Kidney (tissue), 13 donors: ENCODE measurements at regions not wholly inside any gene's neighbourhood (a gene's known extent, or its start where the extent isn't known, plus 50 kb on each side); places are given as distances from the start of the nearest gene placed in this dataset.
"Not testable (repeated sequence)": the region's sequence is repeated elsewhere in the genome, so short reads cannot be mapped to it uniquely, and the experiment has no call there.

ENCODE experiments used
- DNase-seq, 5 donors: peaks; one replicate each; pipeline ENCODE4 v3.0.0-alpha.2; 2013 to 2020
- FAIRE-seq: peaks from 2 replicates; lab custom pipeline; 2012; peaks lifted over from hg19 to GRCh38; lab: Jason Lieb, UNC
- H3K27ac ChIP-seq, 2 donors: one replicate each; pipeline ENCODE4 v1.7.0; 2013; ENCODE audit warnings: low read depth in 2 of 2, low read length in 2 of 2, inconsistent platforms in 1 of 2
- H3K27me3 ChIP-seq: one replicate; pipeline ENCODE4 v1.7.1; 2013; ENCODE audit warnings: low read length, inconsistent platforms; ENCODE audit not compliant: control insufficient read depth, insufficient read depth
- H3K36me3 ChIP-seq, 3 donors: one replicate each; pipeline versions ENCODE4 v1.7.0 to v1.7.1; 2013; ENCODE audit warnings: low read length in 3 of 3, control low read depth in 1 of 3, inconsistent platforms in 1 of 3; ENCODE audit not compliant: insufficient read depth in 3 of 3, control insufficient read depth in 2 of 3
- H3K4me1 ChIP-seq, 3 donors: one replicate each; pipeline versions ENCODE4 v1.7.0 to v1.7.1; 2013; ENCODE audit warnings: low read length in 3 of 3, inconsistent platforms in 1 of 3, low read depth in 1 of 3; ENCODE audit not compliant: control insufficient read depth in 2 of 3, insufficient read depth in 2 of 3
- H3K4me3 ChIP-seq, 3 donors: one replicate each; pipeline versions ENCODE4 v1.7.0 to v1.8.1; 2013; ENCODE audit warnings: low read length in 3 of 3, control low read depth in 1 of 3, inconsistent platforms in 1 of 3
- H3K9ac ChIP-seq, 3 donors: one replicate each; pipeline versions ENCODE4 v1.7.0 to v1.7.1; 2013; ENCODE audit warnings: low read length in 3 of 3, control low read depth in 1 of 3, inconsistent platforms in 1 of 3
- H3K9me3 ChIP-seq, 3 donors: one replicate each; pipeline versions ENCODE4 v1.7.0 to v1.7.1; 2013; ENCODE audit warnings: low read length in 3 of 3, control low read depth in 1 of 3, inconsistent platforms in 1 of 3; ENCODE audit not compliant: control insufficient read depth in 2 of 3, insufficient read depth in 1 of 3
- CTCF ChIP-seq: IDR thresholded peaks from 3 replicates; pipeline ENCODE4 v1.5.1; 2012; ENCODE audit warnings: mild to moderate bottlenecking, moderate library complexity, borderline replicate concordance; ENCODE audit not compliant: insufficient read depth; ENCODE audit errors: extremely low read depth
- intact Hi-C: fragments of 100-400 bp; cut with DNase I; formaldehyde crosslinking; loops from one replicate; pipeline ENCODE4 v1.11.1; 2022
- donor health status: control.
- donor health status: control.
- donor health status: control.
- donor health status: control.
- donor health status: control.
- donor health status: DM: yes; HTN: yes; CAD: no.
- donor health status: Normal renal cell carcinoma (clear cell type).

- H3K9ac ChIP-seq = no peak overlapping the region
Measured at GRCh38 chr7:19351341-19352304, 206.4 kb upstream of the FERD3L start.

GRCh38 chr7:19339512-19339911 is 194.3 kb upstream of the FERD3L start:
- Histone ChIP-seq H3K9me3 (no peaks in the 10 kb centered on the region), H3K27me3 (no peaks in the 10 kb centered on the region), H3K36me3 (no peaks in the 10 kb centered on the region), H3K4me3 (no peak overlapping the region), H3K27ac (no peak overlapping the region), H3K9ac (no peak overlapping the region), H3K4me1 (no peaks in the 10 kb centered on the region)
- FAIRE-seq = no peak
- TF ChIP-seq CTCF = no peak
- DNase-seq = peak in 1 of 5 donors; percentile 27
- intact Hi-C loops = no loop called here

More at GRCh38 chr7:19351341-19352304, 206.4 kb upstream of the FERD3L start:
- FAIRE-seq = no peak
- H3K9me3 ChIP-seq = no peaks in the 10 kb centered on the region
- TF ChIP-seq CTCF = no peak
- intact Hi-C loops = no loop called here
- DNase-seq = no peak
- no peaks in the 10 kb centered on the region for H3K4me1 ChIP-seq
- no peaks in the 10 kb centered on the region for H3K36me3 ChIP-seq
- no peak overlapping the region for H3K4me3 ChIP-seq
- no peak overlapping the region for H3K27ac ChIP-seq
- no peaks in the 10 kb centered on the region for H3K27me3 ChIP-seq

GRCh38 chr7:19338512-19338911 is 193.3 kb upstream of the FERD3L start:
- H3K9ac ChIP-seq, H3K27ac ChIP-seq, FAIRE-seq, H3K4me1 ChIP-seq, DNase-seq, intact Hi-C loops, H3K36me3 ChIP-seq, H3K9me3 ChIP-seq, H3K27me3 ChIP-seq, H3K4me3 ChIP-seq: not testable (repeated sequence)

GRCh38 chr7:19336836-19337383 is 191.7 kb upstream of the FERD3L start:
- no peak for FAIRE-seq
- Histone ChIP-seq H3K27me3 (no peaks in the 10 kb centered on the region), H3K27ac (no peak overlapping the region), H3K4me3 (no peak overlapping the region), H3K36me3 (no peaks in the 10 kb centered on the region), H3K9me3 (no peaks in the 10 kb centered on the region), H3K4me1 (no peaks in the 10 kb centered on the region), H3K9ac (no peak overlapping the region)
- intact Hi-C loops = no loop called here
- no peak for DNase-seq
- no peak for TF ChIP-seq CTCF
